Esophagus squamous epithelium (tissue), 5 donors: ENCODE measurements at regions not wholly inside any gene's neighbourhood (a gene's known extent, or its start where the extent isn't known, plus 50 kb on each side); places are given as distances from the start of the nearest gene placed in this dataset.

Experiments
- DNase-seq: peaks from one replicate; lab custom pipeline; 2025; lab: John Stamatoyannopoulos, UW
- H3K27ac ChIP-seq, 4 donors: fragments of 200-600 bp; sonication (generic); one replicate each; pipeline ENCODE4 v1.5.1; 2016 to 2019; ENCODE audit warnings: mild to moderate bottlenecking in 1 of 4
- H3K27me3 ChIP-seq, 4 donors: fragments of 200-600 bp; sonication (generic); 1 replicate in 3 of 4; 2 replicates in 1 of 4; pipeline versions ENCODE4 v1.5.1 to v1.6.0; 2017 to 2021; ENCODE audit warnings: antibody characterized with exemption in 1 of 4
- H3K36me3 ChIP-seq, 3 donors: fragments of 200-600 bp; sonication (generic); one replicate each; pipeline ENCODE4 v1.5.1; 2016 to 2019
- H3K4me1 ChIP-seq, 3 donors: fragments of 200-600 bp; sonication (generic); one replicate each; pipeline ENCODE4 v1.5.1; 2017 to 2019
- H3K4me3 ChIP-seq, 4 donors: fragments of 200-600 bp; sonication (generic); 1 replicate in 3 of 4; 2 replicates in 1 of 4; pipeline ENCODE4 v1.5.1; 2016 to 2019; ENCODE audit warnings: mild to moderate bottlenecking in 2 of 4, moderate library complexity in 1 of 4
- H3K9me3 ChIP-seq, 3 donors: fragments of 200-600 bp; sonication (generic); one replicate each; pipeline ENCODE4 v1.5.1; 2016 to 2019
- POLR2A ChIP-seq, 4 donors: fragments of 450-650 bp; IDR thresholded peaks; one replicate each; pipeline ENCODE4 v1.6.1; 2017; ENCODE audit warnings: antibody characterized with exemption in 4 of 4, mild to moderate bottlenecking in 4 of 4, moderate library complexity in 3 of 4
- WGBS, 2 donors: methylation state at CpG; one replicate each; pipeline ENCODE4 v1.1.5; 2018; 5-methylcytosine and 5-hydroxymethylcytosine counted together
- intact Hi-C: fragments of 100-400 bp; cut with DNase I; formaldehyde crosslinking; loops from one replicate; pipeline ENCODE4 v1.15.0; 2022
- TF ChIP-seq, protein P1 (sequence below), 6 experiments: fragments of 450-650 bp in 4 of 6; fragments of 200-600 bp in 2 of 6; sonication (generic) in 2 of 6; IDR thresholded peaks; one replicate each; pipeline ENCODE4 v1.5.1; 2016 to 2019; ENCODE audit warnings: antibody characterized with exemption in 6 of 6, mild to moderate bottlenecking in 4 of 6, moderate library complexity in 4 of 6
- donor health status: DM: yes; HTN: yes; CAD: no.

DNA sequence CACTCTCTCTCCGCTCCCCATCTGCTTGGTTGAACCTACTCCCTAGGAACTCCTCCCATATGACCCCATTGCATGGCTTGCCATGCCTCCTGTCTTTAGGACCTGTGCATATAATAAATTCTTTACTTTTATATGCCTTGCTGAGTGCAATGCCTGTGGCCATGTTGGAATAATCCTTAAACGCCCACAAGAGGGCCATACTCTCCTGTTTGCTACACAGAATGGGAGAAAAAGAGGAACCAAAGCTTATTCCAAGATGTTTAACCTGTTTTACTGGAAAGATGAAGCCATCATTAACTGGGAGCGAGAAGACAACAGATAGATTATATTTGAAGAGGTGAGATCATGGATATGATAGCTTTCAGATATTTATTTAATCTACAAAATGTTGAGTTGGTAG, 1097.8 kb downstream of the NAALADL2 start:
- DNase-seq: no peak
- Histone ChIP-seq H3K27me3 (no peaks in the 10 kb centered on the region), H3K27ac (no peak overlapping the region), H3K4me3 (no peak overlapping the region), H3K4me1 (no peaks in the 10 kb centered on the region), H3K36me3 (no peaks in the 10 kb centered on the region), H3K9me3 (no peaks in the 10 kb centered on the region)
- intact Hi-C loops: no loop called here
- WGBS, 2 donors: 45 to 50% methylated on average over 3 of the region's 3 CpGs
- TF ChIP-seq, protein P1, sequence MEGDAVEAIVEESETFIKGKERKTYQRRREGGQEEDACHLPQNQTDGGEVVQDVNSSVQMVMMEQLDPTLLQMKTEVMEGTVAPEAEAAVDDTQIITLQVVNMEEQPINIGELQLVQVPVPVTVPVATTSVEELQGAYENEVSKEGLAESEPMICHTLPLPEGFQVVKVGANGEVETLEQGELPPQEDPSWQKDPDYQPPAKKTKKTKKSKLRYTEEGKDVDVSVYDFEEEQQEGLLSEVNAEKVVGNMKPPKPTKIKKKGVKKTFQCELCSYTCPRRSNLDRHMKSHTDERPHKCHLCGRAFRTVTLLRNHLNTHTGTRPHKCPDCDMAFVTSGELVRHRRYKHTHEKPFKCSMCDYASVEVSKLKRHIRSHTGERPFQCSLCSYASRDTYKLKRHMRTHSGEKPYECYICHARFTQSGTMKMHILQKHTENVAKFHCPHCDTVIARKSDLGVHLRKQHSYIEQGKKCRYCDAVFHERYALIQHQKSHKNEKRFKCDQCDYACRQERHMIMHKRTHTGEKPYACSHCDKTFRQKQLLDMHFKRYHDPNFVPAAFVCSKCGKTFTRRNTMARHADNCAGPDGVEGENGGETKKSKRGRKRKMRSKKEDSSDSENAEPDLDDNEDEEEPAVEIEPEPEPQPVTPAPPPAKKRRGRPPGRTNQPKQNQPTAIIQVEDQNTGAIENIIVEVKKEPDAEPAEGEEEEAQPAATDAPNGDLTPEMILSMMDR (IDR thresholded peaks at IDR 0.05): no peak
- TF ChIP-seq POLR2A (IDR thresholded peaks at IDR 0.05): no peak

DNA sequence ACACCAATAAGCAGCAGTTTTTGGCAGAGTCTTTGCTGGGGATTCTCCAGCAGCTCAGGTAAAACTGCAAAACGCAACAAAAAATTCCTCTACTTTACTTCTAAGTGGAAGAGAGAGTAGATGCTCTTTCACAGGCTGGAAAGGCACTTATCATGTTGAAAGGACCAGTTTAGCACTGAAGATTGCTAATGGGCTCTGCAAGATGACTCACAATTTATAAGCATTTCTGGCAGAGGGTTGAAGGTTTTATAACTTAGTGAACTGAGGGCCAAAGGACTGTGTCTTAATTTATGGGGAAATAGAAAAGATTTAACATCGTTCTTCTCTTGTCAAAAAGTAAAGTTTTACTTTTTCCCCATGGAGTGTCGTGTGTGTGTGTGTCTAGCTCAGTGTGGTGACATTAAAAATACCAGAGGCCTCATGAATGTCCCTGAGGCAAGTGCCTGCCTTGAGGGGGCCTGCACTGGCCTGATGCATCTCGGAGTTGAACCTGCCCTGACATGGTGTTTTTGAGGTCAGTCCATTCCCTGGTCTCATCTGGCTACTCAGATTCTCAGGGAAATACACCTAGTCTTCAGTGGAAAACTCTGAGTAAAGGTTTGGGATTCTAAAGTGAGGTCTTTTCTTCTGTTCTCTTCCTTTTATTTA, 1092.0 kb downstream of the NAALADL2 start:
- Histone ChIP-seq H3K4me1 (no peaks in the 10 kb centered on the region), H3K9me3 (peaks cover 0 to 3% (median 0%) of the 10 kb centered on the region in 3 donors), H3K36me3 (no peaks in the 10 kb centered on the region), H3K27me3 (no peaks in the 10 kb centered on the region), H3K27ac (no peak overlapping the region), H3K4me3 (no peak overlapping the region)
- no peak for DNase-seq
- intact Hi-C loops: no loop called here
- 42 to 46% methylated on average over 4 of the region's 4 CpGs for WGBS, 2 donors
- no peak for TF ChIP-seq POLR2A (IDR thresholded peaks at IDR 0.05)
- TF ChIP-seq, protein P1 (IDR thresholded peaks at IDR 0.05): no peak

DNA sequence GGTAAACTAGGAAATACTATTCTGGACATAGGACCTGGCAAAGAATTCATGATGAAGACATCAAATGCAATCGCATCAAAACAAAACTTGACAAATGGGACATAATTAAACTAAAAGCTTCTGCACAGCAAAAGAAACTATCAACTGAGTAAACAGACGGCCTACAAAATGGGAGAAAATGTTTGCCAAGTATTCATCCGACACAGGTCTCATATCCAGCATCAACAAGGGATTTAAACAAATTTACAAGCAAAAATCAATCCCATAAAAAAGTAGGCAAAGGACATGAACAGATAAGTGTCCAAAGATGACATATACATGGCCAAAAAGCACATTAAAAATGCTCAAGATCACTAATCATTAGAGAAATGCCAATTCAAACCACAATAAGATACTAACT, 1088.9 kb downstream of the NAALADL2 start:
- Histone ChIP-seq H3K36me3 (no peaks in the 10 kb centered on the region), H3K4me3 (no peak overlapping the region), H3K27me3 (no peaks in the 10 kb centered on the region), H3K4me1 (no peaks in the 10 kb centered on the region), H3K27ac (no peak overlapping the region), H3K9me3 (peaks cover 0 to 3% (median 0%) of the 10 kb centered on the region in 3 donors)
- no peak for TF ChIP-seq POLR2A (IDR thresholded peaks at IDR 0.05)
- TF ChIP-seq, protein P1 (IDR thresholded peaks at IDR 0.05): no peak
- 61 to 73% methylated on average over 3 of the region's 3 CpGs for WGBS, 2 donors
- intact Hi-C loops: no loop called here
- no peak for DNase-seq

DNA sequence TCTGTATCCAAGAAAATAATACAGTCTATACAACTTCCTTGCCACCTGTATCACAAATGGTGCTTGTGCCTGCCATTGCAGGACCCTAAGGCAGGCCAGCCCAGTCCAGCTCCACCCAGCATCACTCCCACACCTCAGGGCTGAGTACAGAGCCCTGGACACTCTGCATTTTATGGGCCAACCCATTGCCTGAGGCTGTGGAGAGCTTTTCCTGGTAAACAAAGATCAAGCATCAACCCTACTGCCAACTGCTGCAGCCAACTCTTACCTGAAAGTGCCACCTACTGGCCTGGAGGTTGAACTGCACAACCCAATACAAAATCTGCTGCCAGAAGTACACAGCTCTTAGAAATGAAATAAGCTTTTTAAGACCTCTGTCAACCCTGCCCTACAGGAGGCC, 1082.2 kb downstream of the NAALADL2 start:
- Histone ChIP-seq H3K36me3 (no peaks in the 10 kb centered on the region), H3K27me3 (no peaks in the 10 kb centered on the region), H3K27ac (no peak overlapping the region), H3K4me1 (no peaks in the 10 kb centered on the region), H3K4me3 (no peak overlapping the region), H3K9me3 (peaks cover 0 to 8% (median 0%) of the 10 kb centered on the region in 3 donors)
- no peak for DNase-seq
- TF ChIP-seq, protein P1 (IDR thresholded peaks at IDR 0.05): peak in 4 of 6 experiments; percentile 15 to 51 (median 30)
- no peak for TF ChIP-seq POLR2A (IDR thresholded peaks at IDR 0.05)
- intact Hi-C loops: no loop called here

DNA sequence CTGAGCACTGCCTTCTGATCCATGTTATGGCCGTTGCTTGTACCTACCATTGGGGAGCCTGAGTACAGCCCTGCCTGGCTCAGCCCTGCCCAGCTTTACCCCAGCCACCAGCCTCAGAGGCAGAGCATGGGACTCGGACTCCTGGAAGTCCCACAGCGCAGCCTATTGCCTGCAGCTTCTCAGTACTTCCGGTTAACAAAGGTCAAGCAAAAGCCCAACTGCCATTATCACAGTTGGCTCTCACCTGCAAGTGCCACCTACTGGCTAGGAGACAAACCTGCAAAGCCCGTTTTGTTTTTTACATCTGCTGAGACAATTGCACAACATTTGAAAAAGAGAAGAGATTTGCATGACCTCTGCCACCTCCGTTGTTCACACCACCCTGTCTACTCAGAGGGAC, 1081.7 kb downstream of the NAALADL2 start:
- no peak for DNase-seq
- no peak for TF ChIP-seq POLR2A (IDR thresholded peaks at IDR 0.05)
- TF ChIP-seq, protein P1 (IDR thresholded peaks at IDR 0.05): peak in 1 of 6 experiments; percentile 23
- no peaks in the 10 kb centered on the region for H3K27me3 ChIP-seq

More for the DNA sequence above, 1081.7 kb downstream of the NAALADL2 start:
- intact Hi-C loops: no loop called here
- H3K4me1 ChIP-seq: no peaks in the 10 kb centered on the region
- H3K4me3 ChIP-seq: no peak overlapping the region
- no peaks in the 10 kb centered on the region for H3K36me3 ChIP-seq
- no peak overlapping the region for H3K27ac ChIP-seq
- 68 to 80% methylated on average over 1 to 2 of the region's 6 CpGs for WGBS, 2 donors
- H3K9me3 ChIP-seq: peaks cover 0 to 13% (median 0%) of the 10 kb centered on the region in 3 donors
